ENCODE measurements at regions not wholly inside any gene's neighbourhood (a gene's known extent, or its start where the extent isn't known, plus 50 kb on each side); places are given as distances from the start of the nearest gene placed in this dataset.
A peak's percentile ranks its signal among the peaks of the same experiment; 100 is the strongest.

DNA sequence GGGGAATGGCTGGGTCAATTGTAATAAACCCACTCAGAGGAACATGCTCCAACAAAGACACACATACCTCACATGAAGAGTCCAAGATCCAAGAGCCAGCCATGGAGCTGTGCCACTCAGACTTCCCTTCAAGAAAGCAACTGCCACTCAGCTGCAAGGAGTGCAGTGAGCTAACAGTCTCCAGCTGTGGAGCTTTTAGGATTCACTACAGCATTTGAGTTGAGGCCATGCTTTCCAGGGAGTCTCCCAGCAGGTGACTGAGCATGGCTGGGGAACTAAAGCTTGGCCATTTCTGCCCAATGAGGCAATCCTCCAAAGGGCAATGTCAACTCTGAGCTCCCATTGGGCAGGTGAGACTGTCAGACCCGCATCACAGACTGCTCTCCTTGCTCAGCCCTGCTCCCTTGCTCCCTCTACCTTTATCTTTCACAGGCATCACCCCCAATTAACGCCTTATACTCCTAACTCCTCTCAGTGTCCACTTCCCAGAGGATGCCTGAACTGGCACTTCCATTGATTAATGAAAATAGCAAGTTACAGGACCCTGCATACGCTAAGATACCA is 165.3 kb upstream of the CTNNB1 start:
- no peak overlapping the region for H3K9ac ChIP-seq (ENCODE audit: extremely low read depth, low read length, poor library complexity, severe bottlenecking)
- 80 to 100% methylated on average over 1 to 2 of the region's 3 CpGs for WGBS, 2 experiments (ENCODE audit: insufficient coverage in 1 of 2, insufficient read length in 1 of 2)
- TF ChIP-seq CTCF (conservative IDR thresholded peaks at IDR 0.05) = peak; percentile 47
- peaks cover 3% of the 10 kb centered on the region for H3K4me1 Mint-ChIP-seq
- H3K36me3 Mint-ChIP-seq (ENCODE audit: low read depth) = peaks cover 3% of the 10 kb centered on the region
- peaks cover 10% of the 10 kb centered on the region for H3K9me3 ChIP-seq (ENCODE audit: control insufficient read depth, low read length)
- no peak overlapping the region for H3K4me3 ChIP-seq (ENCODE audit: low read length)
- no peak overlapping the region for H3K27ac ChIP-seq (ENCODE audit: low read depth, low read length)
- peaks cover 16% of the 10 kb centered on the region for H3K9me3 Mint-ChIP-seq
- H3K4me1 ChIP-seq (ENCODE audit: control insufficient read depth, insufficient read depth, low read length) = no peaks in the 10 kb centered on the region
- H3K36me3 ChIP-seq (ENCODE audit: control insufficient read depth, insufficient read depth, low read length) = no peaks in the 10 kb centered on the region
- no peaks in the 10 kb centered on the region for H3K27me3 ChIP-seq (ENCODE audit: control insufficient read depth, insufficient read depth, low read length, poor library complexity, severe bottlenecking)
- no peak overlapping the region for H3K27ac Mint-ChIP-seq
- DNase-seq = peak; percentile 70
- no peak overlapping the region for H3K4me3 Mint-ChIP-seq
- H3K27me3 Mint-ChIP-seq (ENCODE audit: insufficient read depth) = no peaks in the 10 kb centered on the region

DNA sequence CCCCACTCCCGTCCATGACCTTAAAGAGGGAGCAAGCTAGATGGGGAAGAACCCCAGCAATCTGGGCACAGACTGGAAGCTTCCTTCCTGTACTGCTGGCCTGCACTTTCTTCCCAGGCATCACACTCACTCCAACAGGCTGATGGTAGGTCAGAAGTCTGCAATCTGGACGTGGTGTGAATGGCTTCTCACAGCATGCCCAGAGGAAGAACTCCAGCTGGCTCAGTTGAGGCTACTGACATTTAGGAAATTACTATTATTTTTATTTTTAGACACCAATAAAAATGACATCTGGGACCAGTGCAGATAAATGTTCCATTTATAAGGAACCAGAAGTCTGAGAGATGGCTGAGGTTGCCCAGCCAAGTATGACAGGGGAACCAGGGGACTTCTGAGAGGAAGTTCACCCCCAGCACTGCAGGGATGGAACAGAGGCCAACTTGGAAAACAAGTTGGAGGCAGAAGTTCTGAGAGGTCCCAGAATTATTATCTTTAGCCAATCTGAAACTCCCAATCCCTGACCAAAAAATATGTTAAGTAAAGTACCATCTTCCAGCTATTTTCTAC is 163.8 kb upstream of the CTNNB1 start:
- Mint-ChIP-seq H3K27ac (no peak overlapping the region), H3K36me3 (ENCODE audit: low read depth) (peaks cover 3% of the 10 kb centered on the region), H3K4me1 (peaks cover 3% of the 10 kb centered on the region), H3K9me3 (peaks cover 16% of the 10 kb centered on the region), H3K4me3 (no peak overlapping the region), H3K27me3 (ENCODE audit: insufficient read depth) (no peaks in the 10 kb centered on the region)
- Histone ChIP-seq H3K4me1 (ENCODE audit: control insufficient read depth, insufficient read depth, low read length) (no peaks in the 10 kb centered on the region), H3K4me3 (ENCODE audit: low read length) (no peak overlapping the region), H3K9ac (ENCODE audit: extremely low read depth, low read length, poor library complexity, severe bottlenecking) (no peak overlapping the region), H3K27ac (ENCODE audit: low read depth, low read length) (no peak overlapping the region), H3K9me3 (ENCODE audit: control insufficient read depth, low read length) (peaks cover 10% of the 10 kb centered on the region), H3K36me3 (ENCODE audit: control insufficient read depth, insufficient read depth, low read length) (no peaks in the 10 kb centered on the region), H3K27me3 (ENCODE audit: control insufficient read depth, insufficient read depth, low read length, poor library complexity, severe bottlenecking) (no peaks in the 10 kb centered on the region)
- TF ChIP-seq CTCF (conservative IDR thresholded peaks at IDR 0.05) = no peak
- 40 to 76% methylated on average over 1 to 2 of the region's 2 CpGs for WGBS, 2 experiments (ENCODE audit: insufficient coverage in 1 of 2, insufficient read length in 1 of 2)
- no peak for DNase-seq

DNA sequence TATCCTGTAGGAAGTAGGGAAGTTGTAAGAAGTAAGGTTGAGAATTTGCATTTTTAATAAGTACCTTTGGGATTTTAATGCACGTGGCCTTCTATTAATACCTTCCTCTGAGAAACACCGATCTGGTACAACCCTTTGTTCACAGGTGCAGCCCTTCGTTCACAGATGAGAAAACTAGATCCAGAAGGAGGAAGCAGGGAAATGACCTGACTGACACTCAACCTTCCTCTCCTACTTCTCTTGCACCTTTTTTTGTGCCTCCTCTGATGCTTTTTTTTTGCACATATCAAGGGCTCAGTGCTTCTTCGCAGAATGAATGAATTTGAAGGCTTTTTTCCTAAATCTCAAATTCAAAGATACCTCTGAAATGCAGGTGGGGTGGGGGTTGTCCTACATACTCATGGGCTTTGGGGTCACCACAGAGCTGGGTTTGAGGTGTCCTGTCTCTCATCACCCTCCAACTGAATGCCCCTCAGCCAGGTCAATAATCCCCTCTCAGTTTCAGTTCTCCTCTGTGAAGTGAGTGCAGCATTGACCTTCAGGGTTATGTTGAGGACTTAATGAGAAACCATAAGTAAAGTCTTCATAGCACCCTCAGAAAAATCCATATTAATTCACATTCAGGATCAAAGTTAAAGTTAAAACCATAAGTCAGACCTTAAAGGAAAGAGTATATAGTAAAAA is 161.5 kb upstream of the CTNNB1 start:
- DNase-seq = no peak
- no peak for TF ChIP-seq CTCF (conservative IDR thresholded peaks at IDR 0.05)
- 92 to 100% methylated on average over 3 to 4 of the region's 4 CpGs for WGBS, 2 experiments (ENCODE audit: insufficient coverage in 1 of 2, insufficient read length in 1 of 2)
- peaks cover 3% of the 10 kb centered on the region for H3K4me1 Mint-ChIP-seq
- Histone ChIP-seq H3K9ac (ENCODE audit: extremely low read depth, low read length, poor library complexity, severe bottlenecking) (no peak overlapping the region), H3K4me3 (ENCODE audit: low read length) (no peak overlapping the region), H3K36me3 (ENCODE audit: control insufficient read depth, insufficient read depth, low read length) (no peaks in the 10 kb centered on the region), H3K27me3 (ENCODE audit: control insufficient read depth, insufficient read depth, low read length, poor library complexity, severe bottlenecking) (no peaks in the 10 kb centered on the region), H3K4me1 (ENCODE audit: control insufficient read depth, insufficient read depth, low read length) (peaks cover 5% of the 10 kb centered on the region), H3K27ac (ENCODE audit: low read depth, low read length) (no peak overlapping the region), H3K9me3 (ENCODE audit: control insufficient read depth, low read length) (peaks cover 8% of the 10 kb centered on the region)
- H3K36me3 Mint-ChIP-seq (ENCODE audit: low read depth) = no peaks in the 10 kb centered on the region
- no peak overlapping the region for H3K27ac Mint-ChIP-seq
- H3K4me3 Mint-ChIP-seq = no peak overlapping the region
- H3K27me3 Mint-ChIP-seq (ENCODE audit: insufficient read depth) = no peaks in the 10 kb centered on the region
- H3K9me3 Mint-ChIP-seq = peaks cover 10% of the 10 kb centered on the region

Measured in endodermal cell (in vitro differentiated cells).